Fibroblast of lung (primary cell): ENCODE measurements at regions not wholly inside any gene's neighbourhood (a gene's known extent, or its start where the extent isn't known, plus 50 kb on each side); places are given as distances from the start of the nearest gene placed in this dataset.
A peak's percentile ranks its signal among the peaks of the same experiment; 100 is the strongest.

Experiments
- DNase-seq, 2 donors: peaks; one replicate each; pipeline versions ENCODE4 v3.0.0 to v3.0.0-alpha.2; 2010; ENCODE audit warnings: low read depth in 2 of 2
- H2AFZ ChIP-seq: 2 replicates; pipeline ENCODE4 v1.5.1; 2012; ENCODE audit warnings: low read length, control low read depth, inconsistent platforms
- H3K27ac ChIP-seq: 2 replicates; pipeline ENCODE4 v1.5.1; 2011; ENCODE audit warnings: low read length, control low read depth; ENCODE audit not compliant: insufficient read depth
- H3K27me3 ChIP-seq: 2 replicates; pipeline ENCODE4 v1.5.1; 2011; ENCODE audit warnings: mild to moderate bottlenecking, low read length; ENCODE audit not compliant: control insufficient read depth, insufficient read depth
- H3K36me3 ChIP-seq: 2 replicates; pipeline ENCODE4 v1.5.1; 2011; ENCODE audit warnings: low read length; ENCODE audit not compliant: control insufficient read depth, insufficient read depth
- H3K4me1 ChIP-seq: 2 replicates; pipeline ENCODE4 v1.5.1; 2011; ENCODE audit warnings: low read length; ENCODE audit not compliant: control insufficient read depth, insufficient read depth; ENCODE audit errors: extremely low read depth
- H3K4me2 ChIP-seq: 2 replicates; pipeline ENCODE4 v1.5.1; 2011; ENCODE audit warnings: low read length, control low read depth; ENCODE audit not compliant: insufficient read depth; ENCODE audit errors: extremely low read depth
- H3K4me3 ChIP-seq, 4 experiments: fragments of 200-600 bp in 1 of 4; sonication (generic) in 1 of 4; replicated peaks in 1 of 4; 2 replicates each; pipeline ENCODE4 v1.5.1; 2011 to 2016; ENCODE audit warnings: low read length in 4 of 4, low read depth in 3 of 4, mild to moderate bottlenecking in 3 of 4, control low read depth in 2 of 4, inconsistent platforms in 1 of 4, mixed read lengths in 1 of 4; ENCODE audit not compliant: insufficient read depth in 1 of 4; ENCODE audit errors: control extremely low read depth in 1 of 4
- H3K79me2 ChIP-seq: 2 replicates; pipeline ENCODE4 v1.5.1; 2012; ENCODE audit warnings: mild to moderate bottlenecking, low read length, inconsistent platforms; ENCODE audit not compliant: control insufficient read depth, insufficient read depth
- H3K9ac ChIP-seq: 2 replicates; pipeline ENCODE4 v1.5.1; 2011; ENCODE audit warnings: mild to moderate bottlenecking, low read length, control low read depth; ENCODE audit not compliant: insufficient read depth
- H3K9me3 ChIP-seq: 2 replicates; pipeline ENCODE4 v1.5.1; 2012; ENCODE audit warnings: low read depth, low read length; ENCODE audit not compliant: control insufficient read depth, insufficient read depth
- H4K20me1 ChIP-seq: 2 replicates; pipeline ENCODE4 v1.5.1; 2011; ENCODE audit warnings: low read length; ENCODE audit not compliant: control insufficient read depth, insufficient read depth; ENCODE audit errors: extremely low read depth
- EZH2 ChIP-seq: IDR thresholded peaks from 2 replicates; pipeline ENCODE4 v1.5.1; 2012; ENCODE audit warnings: low read length, control low read depth, mild to moderate bottlenecking; ENCODE audit errors: missing control alignments
- TF ChIP-seq, protein P1 (sequence below), 2 donors: IDR thresholded peaks in 1 of 2; conservative IDR thresholded peaks in 1 of 2; 1 replicate in 1 of 2; 2 replicates in 1 of 2; pipeline ENCODE4 v1.5.1; 2011 to 2012; ENCODE audit warnings: low read length in 2 of 2, control low read depth in 1 of 2, inconsistent platforms in 1 of 2, low read depth in 1 of 2, mild to moderate bottlenecking in 1 of 2

DNA sequence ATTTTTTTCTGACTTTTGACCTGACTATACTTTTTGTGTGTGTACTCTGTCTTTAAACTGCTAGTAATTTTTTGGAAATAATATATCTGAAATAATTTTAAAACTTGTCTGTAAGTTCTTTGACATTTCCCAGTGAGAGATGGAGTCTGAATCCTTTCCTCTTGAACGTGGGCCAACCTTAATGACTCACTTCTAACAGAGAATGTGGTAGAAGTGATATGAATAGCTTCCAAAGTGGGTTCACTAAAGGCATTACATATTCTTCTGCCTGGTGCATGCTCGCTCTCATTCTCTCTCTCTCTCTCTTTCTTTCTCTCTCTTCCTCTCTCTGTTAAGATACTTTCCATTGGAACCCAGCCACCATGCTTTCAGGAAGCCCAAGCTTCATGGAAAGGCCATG is 108.7 kb upstream of the FERMT1 start:
- Histone ChIP-seq H3K9ac (no peak overlapping the region), H3K4me1 (no peaks in the 10 kb centered on the region), H2AFZ (no peak overlapping the region), H3K9me3 (no peaks in the 10 kb centered on the region), H4K20me1 (no peaks in the 10 kb centered on the region), H3K4me2 (no peak overlapping the region), H3K79me2 (no peaks in the 10 kb centered on the region), H3K27me3 (no peaks in the 10 kb centered on the region), H3K36me3 (no peaks in the 10 kb centered on the region), H3K4me3 (no peak overlapping the region), H3K27ac (no peak overlapping the region)
- DNase-seq, result peak; percentile 15 to 47
- no peak for TF ChIP-seq EZH2
- TF ChIP-seq, protein P1, sequence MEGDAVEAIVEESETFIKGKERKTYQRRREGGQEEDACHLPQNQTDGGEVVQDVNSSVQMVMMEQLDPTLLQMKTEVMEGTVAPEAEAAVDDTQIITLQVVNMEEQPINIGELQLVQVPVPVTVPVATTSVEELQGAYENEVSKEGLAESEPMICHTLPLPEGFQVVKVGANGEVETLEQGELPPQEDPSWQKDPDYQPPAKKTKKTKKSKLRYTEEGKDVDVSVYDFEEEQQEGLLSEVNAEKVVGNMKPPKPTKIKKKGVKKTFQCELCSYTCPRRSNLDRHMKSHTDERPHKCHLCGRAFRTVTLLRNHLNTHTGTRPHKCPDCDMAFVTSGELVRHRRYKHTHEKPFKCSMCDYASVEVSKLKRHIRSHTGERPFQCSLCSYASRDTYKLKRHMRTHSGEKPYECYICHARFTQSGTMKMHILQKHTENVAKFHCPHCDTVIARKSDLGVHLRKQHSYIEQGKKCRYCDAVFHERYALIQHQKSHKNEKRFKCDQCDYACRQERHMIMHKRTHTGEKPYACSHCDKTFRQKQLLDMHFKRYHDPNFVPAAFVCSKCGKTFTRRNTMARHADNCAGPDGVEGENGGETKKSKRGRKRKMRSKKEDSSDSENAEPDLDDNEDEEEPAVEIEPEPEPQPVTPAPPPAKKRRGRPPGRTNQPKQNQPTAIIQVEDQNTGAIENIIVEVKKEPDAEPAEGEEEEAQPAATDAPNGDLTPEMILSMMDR (conservative IDR thresholded peaks at IDR 0.05 in 1 of 2, IDR thresholded peaks at IDR 0.05 in 1 of 2; ENCODE audit: low read depth in 1 of 2, low read length in 2 of 2), result no peak

DNA sequence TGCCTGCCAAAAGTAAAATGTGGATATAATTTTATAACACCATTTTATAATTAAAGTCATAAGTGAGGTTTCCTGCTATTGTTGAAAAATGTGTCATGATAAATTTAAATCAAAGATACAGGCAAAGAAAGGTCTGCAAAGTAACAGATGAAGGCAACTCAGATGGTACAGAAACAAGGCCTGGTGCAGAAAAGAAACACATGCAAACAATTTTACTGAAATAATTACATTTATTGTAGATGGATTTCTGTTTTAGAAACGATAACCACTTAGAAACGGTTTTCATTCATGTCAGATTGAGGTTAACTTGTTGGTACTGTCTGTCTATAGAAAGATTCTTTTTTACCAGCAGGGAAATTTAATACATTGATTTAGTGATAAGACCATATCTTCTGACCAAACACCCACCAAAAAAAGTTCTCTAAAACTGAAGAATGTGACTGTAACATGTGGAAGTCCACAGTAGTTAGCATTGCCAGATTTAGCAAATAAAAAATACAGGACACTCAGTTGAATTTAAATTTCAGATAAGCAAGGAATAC is 105.5 kb upstream of the FERMT1 start:
- Histone ChIP-seq H3K4me3 (no peak overlapping the region), H3K27me3 (no peaks in the 10 kb centered on the region), H3K27ac (no peak overlapping the region), H2AFZ (no peak overlapping the region), H3K9me3 (no peaks in the 10 kb centered on the region), H3K79me2 (no peaks in the 10 kb centered on the region), H3K9ac (no peak overlapping the region), H3K4me1 (no peaks in the 10 kb centered on the region), H4K20me1 (no peaks in the 10 kb centered on the region), H3K36me3 (no peaks in the 10 kb centered on the region), H3K4me2 (no peak overlapping the region)
- TF ChIP-seq, protein P1 (conservative IDR thresholded peaks at IDR 0.05 in 1 of 2, IDR thresholded peaks at IDR 0.05 in 1 of 2; ENCODE audit: low read depth in 1 of 2, low read length in 2 of 2), result no peak
- no peak for TF ChIP-seq EZH2
- DNase-seq, result no peak

DNA sequence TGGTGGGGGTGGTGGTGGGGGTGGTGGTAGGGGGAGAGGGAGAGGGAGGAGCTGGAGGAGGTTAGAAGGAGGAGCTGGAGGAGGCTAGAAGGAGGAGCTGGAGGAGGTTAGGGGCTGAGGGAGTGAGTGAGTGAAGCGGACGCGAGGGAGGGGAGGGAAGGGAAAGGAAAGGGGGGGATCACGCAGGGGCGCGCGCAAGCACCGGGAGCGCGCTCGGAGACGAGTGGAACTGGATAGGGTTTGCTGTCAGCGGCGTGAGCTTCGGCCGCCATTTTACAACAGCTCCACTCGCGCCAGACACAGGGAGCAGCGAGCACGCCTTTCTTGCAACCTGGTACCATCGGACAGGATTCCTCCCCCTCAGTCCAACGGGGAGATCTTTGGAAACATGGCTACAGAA is 90.5 kb upstream of the FERMT1 start:
- no peaks in the 10 kb centered on the region for H3K27me3 ChIP-seq
- no peak overlapping the region for H2AFZ ChIP-seq
- H3K4me2 ChIP-seq, result no peak overlapping the region
- no peak for DNase-seq
- no peaks in the 10 kb centered on the region for H3K9me3 ChIP-seq
- TF ChIP-seq, protein P1 (conservative IDR thresholded peaks at IDR 0.05 in 1 of 2, IDR thresholded peaks at IDR 0.05 in 1 of 2; ENCODE audit: low read depth in 1 of 2, low read length in 2 of 2), result no peak
- no peak for TF ChIP-seq EZH2
- no peak overlapping the region for H3K27ac ChIP-seq
- no peak overlapping the region for H3K4me3 ChIP-seq
- no peaks in the 10 kb centered on the region for H3K36me3 ChIP-seq
- no peaks in the 10 kb centered on the region for H3K4me1 ChIP-seq
- H4K20me1 ChIP-seq, result no peaks in the 10 kb centered on the region
- no peak overlapping the region for H3K9ac ChIP-seq
- no peaks in the 10 kb centered on the region for H3K79me2 ChIP-seq
